Naive thymus-derived CD4-positive, alpha-beta T cell (primary cell): ENCODE measurements at regions not wholly inside any gene's neighbourhood (a gene's known extent, or its start where the extent isn't known, plus 50 kb on each side); places are given as distances from the start of the nearest gene placed in this dataset.

Source experiments
- ATAC-seq: fragments of 150-1000 bp; cut with Tn5 transposase; 2 replicates; pipeline ENCODE4 v1.10.0; 2021; ENCODE audit warnings: mild to moderate bottlenecking, moderate library complexity
- CTCF ChIA-PET: fragments of 350-600 bp; sonication (Branson Sonifier 250); formaldehyde crosslinking; loops from one replicate; lab custom pipeline; 2021; ENCODE audit warnings: antibody characterized with exemption; lab: Charles Lee
- POLR2A ChIA-PET: fragments of 350-600 bp; sonication (Branson Sonifier 250); formaldehyde crosslinking; loops from one replicate; lab custom pipeline; 2021; ENCODE audit warnings: antibody characterized with exemption, inconsistent platforms; lab: Charles Lee
- DNase-seq, 9 donors: peaks; one replicate each; pipeline versions ENCODE4 v3.0.0 to v3.0.0-alpha.2; 2020 to 2022; ENCODE audit warnings: mixed read lengths in 1 of 9
- H3K27ac ChIP-seq: one replicate; pipeline ENCODE4 v1.7.0; 2013; ENCODE audit warnings: mild to moderate bottlenecking, low read depth, low read length, moderate library complexity
- H3K27me3 ChIP-seq, 2 donors: one replicate each; pipeline ENCODE4 v1.7.0; 2013; ENCODE audit warnings: low read length in 2 of 2, mild to moderate bottlenecking in 2 of 2, moderate library complexity in 2 of 2; ENCODE audit not compliant: control insufficient read depth in 2 of 2, insufficient read depth in 2 of 2
- H3K36me3 ChIP-seq, 3 experiments: 1 replicate in 2 of 3; 2 replicates in 1 of 3; pipeline ENCODE4 v1.7.0; 2013; ENCODE audit warnings: low read length in 3 of 3, mild to moderate bottlenecking in 3 of 3, moderate library complexity in 1 of 3; ENCODE audit not compliant: insufficient read depth in 3 of 3, control insufficient read depth in 2 of 3
- H3K4me1 ChIP-seq, 2 donors: one replicate each; pipeline ENCODE4 v1.7.0; 2013; ENCODE audit warnings: low read length in 2 of 2, mild to moderate bottlenecking in 2 of 2, moderate library complexity in 1 of 2; ENCODE audit not compliant: control insufficient read depth in 2 of 2, insufficient read depth in 2 of 2
- H3K4me3 ChIP-seq: 2 replicates; pipeline ENCODE4 v1.7.0; 2013; ENCODE audit warnings: mild to moderate bottlenecking, low read length
- H3K9me3 ChIP-seq, 3 experiments: 1 replicate in 2 of 3; 2 replicates in 1 of 3; pipeline ENCODE4 v1.7.0; 2013; ENCODE audit warnings: low read length in 3 of 3; ENCODE audit not compliant: control insufficient read depth in 2 of 3
- H3K27ac Mint-ChIP-seq, 9 donors: one replicate each; pipeline ENCODE4 v1.8.0; 2020 to 2022; ENCODE audit warnings: mixed read lengths in 9 of 9, mild to moderate bottlenecking in 8 of 9, moderate library complexity in 5 of 9, inconsistent platforms in 2 of 9
- H3K27me3 Mint-ChIP-seq, 5 donors: one replicate each; pipeline ENCODE4 v1.8.0; 2021 to 2022; ENCODE audit warnings: mixed read lengths in 5 of 5, mild to moderate bottlenecking in 1 of 5
- H3K36me3 Mint-ChIP-seq, 5 donors: one replicate each; pipeline ENCODE4 v1.8.0; 2020 to 2022; ENCODE audit warnings: mixed read lengths in 5 of 5, mild to moderate bottlenecking in 3 of 5, inconsistent platforms in 1 of 5
- H3K4me1 Mint-ChIP-seq, 7 donors: one replicate each; pipeline ENCODE4 v1.8.0; 2020 to 2022; ENCODE audit warnings: mixed read lengths in 7 of 7, mild to moderate bottlenecking in 3 of 7, inconsistent platforms in 1 of 7
- H3K4me3 Mint-ChIP-seq, 10 donors: one replicate each; pipeline ENCODE4 v1.8.0; 2020 to 2022; ENCODE audit warnings: mild to moderate bottlenecking in 10 of 10, mixed read lengths in 10 of 10, moderate library complexity in 6 of 10, inconsistent platforms in 2 of 10
- H3K9me3 Mint-ChIP-seq, 11 donors: one replicate each; pipeline ENCODE4 v1.8.0; 2020 to 2022; ENCODE audit warnings: mixed read lengths in 11 of 11, mild to moderate bottlenecking in 4 of 11, inconsistent platforms in 1 of 11, moderate library complexity in 1 of 11
- intact Hi-C, 2 donors: fragments of 100-400 bp; cut with micrococcal nuclease; formaldehyde crosslinking; loops; one replicate each; pipeline ENCODE4 v1.15.1; 2023

DNA sequence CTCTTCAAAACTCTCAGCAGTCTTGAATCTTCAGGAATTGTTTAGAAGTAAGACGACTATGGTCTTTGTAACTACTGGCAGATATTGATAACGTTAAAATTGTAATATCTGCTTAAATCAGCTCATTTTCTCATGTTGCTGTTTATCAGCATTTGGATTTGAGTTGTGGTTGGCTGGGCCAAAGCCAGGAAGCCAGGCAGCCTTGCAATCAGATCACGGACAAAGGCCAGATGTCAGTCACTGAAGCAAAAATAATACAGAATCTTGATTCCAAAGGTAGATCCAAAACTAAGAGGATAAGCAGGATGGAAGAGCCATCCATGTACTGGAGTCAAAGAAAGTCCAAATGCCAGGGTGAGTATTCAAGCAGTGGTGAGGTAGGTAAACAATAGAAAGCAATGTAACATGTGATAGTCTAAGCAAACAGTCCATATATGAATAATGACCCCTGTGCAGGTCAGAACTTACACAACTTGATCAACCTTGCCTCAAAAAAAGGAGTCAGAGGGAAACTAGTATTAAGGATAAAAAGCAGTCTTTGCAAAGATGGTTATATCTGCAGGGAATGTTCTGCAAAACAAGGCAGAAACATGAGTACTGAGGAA, 95.8 kb upstream of the RAP1B start:
- H3K27me3 ChIP-seq: no peaks in the 10 kb centered on the region
- peaks cover 0 to 6% (median 0%) of the 10 kb centered on the region in 11 donors for H3K9me3 Mint-ChIP-seq
- CTCF ChIA-PET: no interaction called here
- H3K27me3 Mint-ChIP-seq: peaks cover 0 to 2% (median 0%) of the 10 kb centered on the region in 5 donors
- H3K27ac Mint-ChIP-seq: no peak overlapping the region
- H3K36me3 Mint-ChIP-seq: no peaks in the 10 kb centered on the region
- H3K9me3 ChIP-seq: no peaks in the 10 kb centered on the region
- ATAC-seq (no peak), DNase-seq (no peak)
- H3K4me1 Mint-ChIP-seq: peaks cover 0 to 8% (median 0%) of the 10 kb centered on the region in 7 donors
- no peak overlapping the region for H3K4me3 Mint-ChIP-seq
- H3K36me3 ChIP-seq: no peaks in the 10 kb centered on the region
- H3K27ac ChIP-seq: no peak overlapping the region
- intact Hi-C loops: no loop called here
- H3K4me1 ChIP-seq: no peaks in the 10 kb centered on the region
- POLR2A ChIA-PET: no interaction called here
- no peak overlapping the region for H3K4me3 ChIP-seq

- ATAC-seq (no peak), DNase-seq (no peak)
- no peaks in the 10 kb centered on the region for H3K27me3 ChIP-seq
- no peaks in the 10 kb centered on the region for H3K9me3 ChIP-seq
- Mint-ChIP-seq H3K36me3 (no peaks in the 10 kb centered on the region), H3K4me3 (no peak overlapping the region), H3K27me3 (peaks cover 0 to 2% (median 0%) of the 10 kb centered on the region in 5 donors), H3K27ac (no peak overlapping the region), H3K9me3 (peaks cover 0 to 6% (median 0%) of the 10 kb centered on the region in 11 donors), H3K4me1 (peaks cover 0 to 8% (median 0%) of the 10 kb centered on the region in 7 donors)
- intact Hi-C loops: no loop called here
- CTCF ChIA-PET: no interaction called here
- POLR2A ChIA-PET: no interaction called here
- no peak overlapping the region for H3K4me3 ChIP-seq
- no peaks in the 10 kb centered on the region for H3K4me1 ChIP-seq
- no peak overlapping the region for H3K27ac ChIP-seq
- no peaks in the 10 kb centered on the region for H3K36me3 ChIP-seq
Measured at GRCh38 chr12:68515793-68516192, 94.9 kb upstream of the RAP1B start.

DNA sequence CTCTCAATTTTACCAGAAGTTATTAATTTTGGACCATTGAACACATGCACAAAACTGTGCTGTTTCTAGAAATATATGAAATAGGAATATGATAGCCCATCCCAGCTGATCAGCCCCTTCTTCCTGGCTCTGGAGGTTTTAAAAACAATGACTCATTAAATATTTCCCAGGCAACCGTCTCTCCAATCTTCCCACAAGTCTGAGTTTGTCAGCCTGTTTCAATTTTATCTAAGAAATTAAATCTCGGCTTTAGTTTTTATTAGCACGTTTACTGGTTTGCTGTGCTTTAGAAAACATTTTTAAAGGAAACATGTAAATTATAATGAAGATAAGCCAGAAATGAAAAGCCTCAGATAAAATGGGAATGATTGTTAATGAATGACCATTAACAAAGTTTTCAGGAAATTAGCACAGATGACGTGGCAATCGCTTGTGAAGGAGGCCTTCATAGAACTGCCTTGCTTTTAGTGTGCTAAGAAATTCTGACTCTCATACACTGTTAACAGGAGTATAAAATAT, 89.3 kb upstream of the RAP1B start:
- H3K27me3 Mint-ChIP-seq: peaks cover 0 to 2% (median 0%) of the 10 kb centered on the region in 5 donors
- H3K4me3 Mint-ChIP-seq: no peak overlapping the region
- CTCF ChIA-PET: no interaction called here
- no peaks in the 10 kb centered on the region for H3K36me3 Mint-ChIP-seq
- H3K9me3 ChIP-seq: no peaks in the 10 kb centered on the region
- ATAC-seq (no peak), DNase-seq (no peak)
- POLR2A ChIA-PET: interaction anchor here (0.6 to 1.0 kb wide), 2 partner anchors 23 to 40 kb away, joined by 3 to 5 read pairs; no protein-coding TSS in a partner anchor
- peaks cover 0 to 9% (median 2%) of the 10 kb centered on the region in 7 donors for H3K4me1 Mint-ChIP-seq
- no peaks in the 10 kb centered on the region for H3K4me1 ChIP-seq
- no peaks in the 10 kb centered on the region for H3K36me3 ChIP-seq
- H3K4me3 ChIP-seq: no peak overlapping the region
- intact Hi-C loops: no loop called here
- H3K27ac Mint-ChIP-seq: no peak overlapping the region
- peaks cover 0 to 3% (median 0%) of the 10 kb centered on the region in 11 donors for H3K9me3 Mint-ChIP-seq
- no peak overlapping the region for H3K27ac ChIP-seq
- H3K27me3 ChIP-seq: no peaks in the 10 kb centered on the region

DNA sequence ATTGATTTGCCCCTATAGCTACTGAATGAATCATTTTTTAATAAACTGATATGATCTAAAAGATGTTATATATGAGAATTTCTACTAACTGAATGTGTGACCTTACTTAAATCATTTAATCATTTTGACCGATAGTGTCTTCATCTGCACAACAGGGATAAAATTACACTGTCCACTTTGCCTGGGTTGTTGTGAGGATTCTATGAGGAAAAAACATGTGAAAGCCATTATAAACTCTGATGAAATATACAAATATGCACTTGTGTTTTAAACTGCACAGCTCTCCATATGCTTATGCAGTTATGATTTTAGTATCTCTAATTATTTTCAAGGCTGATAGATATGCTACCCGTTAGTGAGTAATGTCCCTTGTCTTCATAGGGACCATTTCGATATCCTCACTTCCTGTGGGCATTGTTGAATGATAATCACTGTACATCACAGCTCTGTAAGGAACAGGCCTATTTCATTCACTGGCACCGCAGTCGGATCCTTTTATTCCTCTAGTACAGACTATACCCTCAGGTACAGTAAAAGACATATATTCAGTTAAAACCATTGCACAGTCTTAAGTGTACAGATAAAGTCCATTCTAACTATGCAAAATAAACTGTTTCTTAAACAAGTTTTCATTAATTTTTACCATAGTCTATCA, 88.7 kb upstream of the RAP1B start:
- peaks cover 0 to 2% (median 0%) of the 10 kb centered on the region in 5 donors for H3K27me3 Mint-ChIP-seq
- Histone ChIP-seq H3K4me1 (no peaks in the 10 kb centered on the region), H3K9me3 (no peaks in the 10 kb centered on the region), H3K27me3 (no peaks in the 10 kb centered on the region), H3K4me3 (no peak overlapping the region), H3K27ac (no peak overlapping the region), H3K36me3 (no peaks in the 10 kb centered on the region)
- ATAC-seq (no peak), DNase-seq (no peak)
- H3K36me3 Mint-ChIP-seq: no peaks in the 10 kb centered on the region
- CTCF ChIA-PET: no interaction called here
- no peak overlapping the region for H3K4me3 Mint-ChIP-seq
- POLR2A ChIA-PET: no interaction called here
- H3K4me1 Mint-ChIP-seq: peaks cover 0 to 9% (median 0%) of the 10 kb centered on the region in 7 donors
- H3K27ac Mint-ChIP-seq: no peak overlapping the region
- intact Hi-C loops: no loop called here
- peaks cover 0 to 3% (median 0%) of the 10 kb centered on the region in 11 donors for H3K9me3 Mint-ChIP-seq

DNA sequence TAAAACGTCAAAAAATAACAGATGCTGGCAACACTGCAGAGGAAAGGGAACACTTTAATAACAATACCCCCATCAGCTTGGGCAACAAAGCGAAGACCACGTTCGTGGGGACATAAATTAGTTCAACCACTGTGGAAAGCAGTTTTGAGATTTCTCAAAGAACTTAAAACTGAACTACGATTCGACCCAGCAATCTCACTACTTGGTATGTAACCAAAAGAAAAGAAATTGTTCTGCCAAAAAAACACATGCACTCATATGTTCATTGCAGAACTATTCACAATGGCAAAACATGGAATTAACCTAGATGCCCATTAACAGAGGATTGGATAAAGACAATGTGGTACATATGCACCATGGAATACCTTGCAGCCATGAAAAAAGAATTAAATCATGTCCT, 81.2 kb upstream of the RAP1B start:
- CTCF ChIA-PET: interaction anchor here (0.9 kb wide), 1 partner anchor 9 kb away, joined by 4 read pairs; no protein-coding TSS in a partner anchor
- H3K27me3 ChIP-seq: no peaks in the 10 kb centered on the region
- peaks cover 0 to 9% of the 10 kb centered on the region in 2 donors for H3K4me1 ChIP-seq
- Mint-ChIP-seq H3K27me3 (peaks cover 0 to 4% (median 0%) of the 10 kb centered on the region in 5 donors), H3K27ac (no peak overlapping the region), H3K4me1 (peaks cover 8 to 44% (median 20%) of the 10 kb centered on the region in 7 donors), H3K36me3 (peaks cover 0 to 4% (median 0%) of the 10 kb centered on the region in 5 donors), H3K4me3 (no peak overlapping the region), H3K9me3 (peaks cover 0 to 7% (median 4%) of the 10 kb centered on the region in 11 donors)
- H3K27ac ChIP-seq: no peak overlapping the region
- POLR2A ChIA-PET: no interaction called here
- H3K36me3 ChIP-seq: no peaks in the 10 kb centered on the region
- no peaks in the 10 kb centered on the region for H3K9me3 ChIP-seq
- DNase-seq (no peak), ATAC-seq (no peak)
- H3K4me3 ChIP-seq: no peak overlapping the region
- intact Hi-C loops: no loop called here

DNA sequence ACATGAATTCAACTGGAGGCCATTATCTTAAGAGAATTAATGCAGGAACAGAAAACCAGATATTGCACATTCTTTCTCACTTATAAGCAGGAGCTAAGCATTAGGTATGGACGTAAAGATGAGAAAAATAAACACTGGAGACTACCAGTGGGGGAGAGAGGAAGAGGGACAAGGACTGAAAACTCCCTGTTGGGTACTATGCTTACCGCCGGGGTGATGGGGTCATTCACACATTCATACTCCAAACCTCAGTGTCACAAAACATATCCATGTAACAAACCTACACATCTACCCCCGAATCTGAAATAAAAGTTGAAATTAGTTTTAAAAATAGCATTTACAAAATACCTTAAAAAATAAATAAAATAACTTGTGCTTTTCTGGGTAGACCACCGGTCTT, 80.8 kb upstream of the RAP1B start:
- H3K4me1 Mint-ChIP-seq: peaks cover 8 to 44% (median 20%) of the 10 kb centered on the region in 7 donors
- peaks cover 0 to 4% (median 0%) of the 10 kb centered on the region in 5 donors for H3K27me3 Mint-ChIP-seq
- peaks cover 0 to 4% (median 0%) of the 10 kb centered on the region in 5 donors for H3K36me3 Mint-ChIP-seq
- no peaks in the 10 kb centered on the region for H3K36me3 ChIP-seq
- ATAC-seq (no peak), DNase-seq (no peak)
- no peak overlapping the region for H3K4me3 ChIP-seq
- H3K27ac ChIP-seq: no peak overlapping the region
- H3K27ac Mint-ChIP-seq: no peak overlapping the region
- POLR2A ChIA-PET: no interaction called here
- peaks cover 0 to 9% of the 10 kb centered on the region in 2 donors for H3K4me1 ChIP-seq
- H3K27me3 ChIP-seq: no peaks in the 10 kb centered on the region
- intact Hi-C loops: loop anchor here in 1 of 2 donors (10.0 kb wide), 1 partner anchor 45 kb away; no protein-coding TSS in a partner anchor
- H3K9me3 Mint-ChIP-seq: peaks cover 0 to 5% (median 4%) of the 10 kb centered on the region in 11 donors
- no peaks in the 10 kb centered on the region for H3K9me3 ChIP-seq
- no peak overlapping the region for H3K4me3 Mint-ChIP-seq
- CTCF ChIA-PET: no interaction called here
